T-helper 17 cell (primary cell): ENCODE measurements at regions not wholly inside any gene's neighbourhood (a gene's known extent, or its start where the extent isn't known, plus 50 kb on each side); places are given as distances from the start of the nearest gene placed in this dataset.
"Not testable (repeated sequence)": the region's sequence is repeated elsewhere in the genome, so short reads cannot be mapped to it uniquely, and the experiment has no call there.

Experiments
- ATAC-seq: fragments of 150-1000 bp; cut with Tn5 transposase; 2 replicates; pipeline ENCODE4 v1.10.0; 2021; ENCODE audit warnings: mild to moderate bottlenecking, moderate library complexity
- DNase-seq, 3 donors: peaks; one replicate each; pipeline versions ENCODE4 v3.0.0 to v3.0.0-alpha.2; 2020 to 2021
- H3K9me3 ChIP-seq: one replicate; pipeline ENCODE4 v1.7.0; 2013; ENCODE audit warnings: low read length, mild to moderate bottlenecking; ENCODE audit not compliant: control insufficient read depth, poor library complexity, severe bottlenecking
- H3K27ac Mint-ChIP-seq: one replicate; pipeline ENCODE4 v1.8.0; 2022; ENCODE audit warnings: mild to moderate bottlenecking, moderate library complexity, mixed read lengths
- H3K27me3 Mint-ChIP-seq: one replicate; pipeline ENCODE4 v1.8.0; 2022; ENCODE audit warnings: mixed read lengths
- H3K36me3 Mint-ChIP-seq: one replicate; pipeline ENCODE4 v1.8.0; 2022; ENCODE audit warnings: low read depth, mixed read lengths
- H3K4me1 Mint-ChIP-seq: one replicate; pipeline ENCODE4 v1.8.0; 2022; ENCODE audit warnings: mild to moderate bottlenecking, mixed read lengths
- H3K4me3 Mint-ChIP-seq: one replicate; pipeline ENCODE4 v1.8.0; 2022; ENCODE audit warnings: mild to moderate bottlenecking, moderate library complexity, mixed read lengths

GRCh38 chr20:57780398-57780797, 70.6 kb upstream of the PMEPA1 start:
- no peaks in the 10 kb centered on the region for H3K9me3 ChIP-seq
- Mint-ChIP-seq H3K4me3 (no peak overlapping the region), H3K4me1 (no peaks in the 10 kb centered on the region), H3K27me3 (peaks cover 55% of the 10 kb centered on the region), H3K27ac (no peak overlapping the region), H3K36me3 (no peaks in the 10 kb centered on the region)
- no peak for DNase-seq
- no peak for ATAC-seq

GRCh38 chr20:57779401-57780003, 69.7 kb upstream of the PMEPA1 start:
- Mint-ChIP-seq H3K4me3 (no peak overlapping the region), H3K27me3 (peaks cover 64% of the 10 kb centered on the region), H3K4me1 (no peaks in the 10 kb centered on the region), H3K36me3 (no peaks in the 10 kb centered on the region), H3K27ac (no peak overlapping the region)
- DNase-seq (no peak), ATAC-seq (no peak)
- H3K9me3 ChIP-seq = no peaks in the 10 kb centered on the region

GRCh38 chr20:57777911-57778310, 68.1 kb upstream of the PMEPA1 start:
- ATAC-seq (no peak), DNase-seq (no peak)
- no peaks in the 10 kb centered on the region for H3K4me1 Mint-ChIP-seq
- no peaks in the 10 kb centered on the region for H3K36me3 Mint-ChIP-seq
- H3K9me3 ChIP-seq = no peaks in the 10 kb centered on the region
- peaks cover 74% of the 10 kb centered on the region for H3K27me3 Mint-ChIP-seq
- no peak overlapping the region for H3K4me3 Mint-ChIP-seq
- no peak overlapping the region for H3K27ac Mint-ChIP-seq

GRCh38 chr20:57774951-57775350, 65.1 kb upstream of the PMEPA1 start:
- no peaks in the 10 kb centered on the region for H3K4me1 Mint-ChIP-seq
- no peak overlapping the region for H3K4me3 Mint-ChIP-seq
- no peak for DNase-seq
- H3K27ac Mint-ChIP-seq = no peak overlapping the region
- ATAC-seq = no peak
- H3K36me3 Mint-ChIP-seq = peaks cover 2% of the 10 kb centered on the region
- no peaks in the 10 kb centered on the region for H3K9me3 ChIP-seq
- peaks cover 70% of the 10 kb centered on the region for H3K27me3 Mint-ChIP-seq

- Mint-ChIP-seq H3K27ac (no peak overlapping the region), H3K4me3 (no peak overlapping the region), H3K36me3 (peaks cover 2% of the 10 kb centered on the region), H3K4me1 (no peaks in the 10 kb centered on the region), H3K27me3 (peaks cover 72% of the 10 kb centered on the region)
- no peaks in the 10 kb centered on the region for H3K9me3 ChIP-seq
- DNase-seq (no peak), ATAC-seq (no peak)
Observed at GRCh38 chr20:57774111-57774880, 64.5 kb upstream of the PMEPA1 start.

GRCh38 chr20:57773059-57773815, 63.4 kb upstream of the PMEPA1 start:
- no peak for ATAC-seq
- H3K9me3 ChIP-seq = no peaks in the 10 kb centered on the region
- H3K36me3 Mint-ChIP-seq = peaks cover 2% of the 10 kb centered on the region

GRCh38 chr20:57772349-57772964, 62.6 kb upstream of the PMEPA1 start:
- Mint-ChIP-seq H3K4me3 (no peak overlapping the region), H3K27me3 (peaks cover 71% of the 10 kb centered on the region), H3K27ac (no peak overlapping the region), H3K4me1 (peaks cover 2% of the 10 kb centered on the region), H3K36me3 (peaks cover 2% of the 10 kb centered on the region)
- H3K9me3 ChIP-seq = no peaks in the 10 kb centered on the region
- no peak for DNase-seq
- peak; percentile 37 for ATAC-seq

More at GRCh38 chr20:57773059-57773815, 63.4 kb upstream of the PMEPA1 start:
- Mint-ChIP-seq H3K27me3 (peaks cover 73% of the 10 kb centered on the region), H3K4me3 (no peak overlapping the region), H3K27ac (no peak overlapping the region), H3K4me1 (no peaks in the 10 kb centered on the region)
- no peak for DNase-seq

- H3K27ac Mint-ChIP-seq = no peak overlapping the region
- ATAC-seq = no peak
- no peaks in the 10 kb centered on the region for H3K9me3 ChIP-seq
- peaks cover 2% of the 10 kb centered on the region for H3K36me3 Mint-ChIP-seq
- no peak for DNase-seq
- H3K4me1 Mint-ChIP-seq = peaks cover 2% of the 10 kb centered on the region
- peaks cover 65% of the 10 kb centered on the region for H3K27me3 Mint-ChIP-seq
- no peak overlapping the region for H3K4me3 Mint-ChIP-seq
Observed at GRCh38 chr20:57770852-57771720, 61.3 kb upstream of the PMEPA1 start.

GRCh38 chr20:57770401-57770800, 60.6 kb upstream of the PMEPA1 start:
- not testable (repeated sequence) for H3K4me3 Mint-ChIP-seq, H3K36me3 Mint-ChIP-seq, H3K9me3 ChIP-seq, H3K4me1 Mint-ChIP-seq, ATAC-seq, DNase-seq, H3K27ac Mint-ChIP-seq
- peaks cover 61% of the 10 kb centered on the region for H3K27me3 Mint-ChIP-seq

- Mint-ChIP-seq H3K36me3 (peaks cover 2% of the 10 kb centered on the region), H3K27ac (no peak overlapping the region), H3K4me1 (peaks cover 2% of the 10 kb centered on the region), H3K27me3 (peaks cover 54% of the 10 kb centered on the region), H3K4me3 (no peak overlapping the region)
- no peak for DNase-seq
- no peaks in the 10 kb centered on the region for H3K9me3 ChIP-seq
- ATAC-seq = no peak
Observed at GRCh38 chr20:57769756-57770155, 59.9 kb upstream of the PMEPA1 start.

GRCh38 chr20:57768519-57768918, 58.7 kb upstream of the PMEPA1 start:
- H3K4me3 Mint-ChIP-seq = no peak overlapping the region
- no peak overlapping the region for H3K27ac Mint-ChIP-seq
- no peak for ATAC-seq
- peaks cover 2% of the 10 kb centered on the region for H3K36me3 Mint-ChIP-seq
- H3K27me3 Mint-ChIP-seq = peaks cover 46% of the 10 kb centered on the region
- peaks cover 2% of the 10 kb centered on the region for H3K4me1 Mint-ChIP-seq
- H3K9me3 ChIP-seq = no peaks in the 10 kb centered on the region
- no peak for DNase-seq

GRCh38 chr20:57767441-57767840, 57.6 kb upstream of the PMEPA1 start:
- Mint-ChIP-seq H3K4me3 (no peak overlapping the region), H3K4me1 (peaks cover 2% of the 10 kb centered on the region), H3K36me3 (peaks cover 2% of the 10 kb centered on the region), H3K27ac (no peak overlapping the region), H3K27me3 (peaks cover 39% of the 10 kb centered on the region)
- DNase-seq = no peak
- no peaks in the 10 kb centered on the region for H3K9me3 ChIP-seq
- ATAC-seq = no peak
